ENCODE measurements at regions not wholly inside any gene's neighbourhood (a gene's known extent, or its start where the extent isn't known, plus 50 kb on each side); places are given as distances from the start of the nearest gene placed in this dataset.
"Not testable (repeated sequence)": the region's sequence is repeated elsewhere in the genome, so short reads cannot be mapped to it uniquely, and the experiment has no call there.

DNA sequence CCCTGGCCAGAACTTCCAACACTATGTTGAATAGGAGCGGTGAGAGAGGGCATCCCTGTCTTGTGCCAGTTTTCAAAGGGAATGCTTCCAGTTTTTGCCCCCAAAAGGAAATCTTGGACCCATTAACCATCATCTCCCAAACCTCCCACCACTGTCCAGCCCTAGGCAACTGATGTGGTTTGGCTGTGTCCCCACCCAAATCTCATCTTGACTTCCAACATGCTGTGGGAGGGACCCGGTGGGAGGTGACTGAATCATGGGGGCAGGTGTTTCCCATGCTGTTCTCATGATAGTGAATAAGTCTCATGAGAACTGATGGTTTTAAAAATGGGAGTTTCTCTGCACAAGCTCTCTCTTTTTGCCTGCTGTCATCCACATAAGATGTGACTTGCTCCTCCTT lies 119.1 kb upstream of the RMDN2 start:
- not testable (repeated sequence) for DNase-seq (ENCODE audit: low read depth in 3 of 3)

DNA sequence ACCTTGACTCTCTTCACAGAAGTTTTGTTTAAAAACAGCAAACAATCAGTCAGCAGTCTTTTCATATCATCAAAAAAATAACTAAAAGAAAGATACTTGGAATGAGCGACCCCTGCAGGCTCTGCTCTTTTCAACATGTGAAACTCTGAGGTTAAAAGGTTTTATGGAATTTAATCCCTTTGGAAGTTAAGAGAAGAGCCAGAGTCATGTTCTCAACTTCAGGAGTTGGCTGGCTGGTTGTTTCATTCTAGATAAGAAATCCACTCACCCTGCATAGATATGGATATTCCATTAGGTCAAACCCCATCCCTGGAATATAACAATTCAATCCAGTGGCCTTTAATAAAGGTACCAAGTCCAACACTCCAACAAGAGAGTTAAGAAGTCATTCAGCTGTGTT lies 115.6 kb upstream of the RMDN2 start:
- DNase-seq (ENCODE audit: low read depth in 3 of 3): no peak

DNA sequence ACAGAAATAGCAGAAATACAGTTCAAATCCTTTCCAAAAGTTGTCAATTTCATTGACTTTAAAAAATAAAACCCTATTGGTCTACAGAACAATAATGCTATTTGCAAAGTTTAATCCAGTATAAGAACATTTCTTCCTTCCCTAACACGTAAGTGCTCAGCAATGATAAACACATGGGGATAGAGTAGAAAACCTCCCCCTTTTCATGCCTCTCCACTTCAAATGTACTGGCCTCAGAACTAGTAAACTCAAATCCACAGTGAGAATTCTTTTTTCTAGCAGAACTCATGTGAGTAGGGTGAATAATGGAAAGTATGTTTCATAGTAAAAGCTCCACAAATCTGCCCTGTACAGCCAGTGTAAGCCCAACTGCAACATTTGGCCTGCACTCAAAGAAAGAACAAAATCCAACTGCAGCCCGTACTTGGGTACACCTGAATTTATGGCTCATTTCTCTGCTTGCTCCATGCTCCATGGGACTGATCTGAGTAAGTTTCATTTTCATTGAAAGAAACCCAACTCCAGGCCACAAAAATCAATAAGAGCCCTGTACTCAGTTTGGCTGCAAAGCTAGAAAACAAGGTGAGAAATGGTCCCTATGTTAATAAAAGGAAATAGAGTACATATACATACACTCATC lies 115.0 kb upstream of the RMDN2 start:
- DNase-seq (ENCODE audit: low read depth in 3 of 3): no peak

- no peak for DNase-seq (ENCODE audit: low read depth in 3 of 3)
Observed at GRCh38 chr2:37812414-37812813, 112.7 kb upstream of the RMDN2 start.

- no peak for DNase-seq (ENCODE audit: low read depth in 3 of 3)
Observed at GRCh38 chr2:37812941-37813730, 112.0 kb upstream of the RMDN2 start.

DNA sequence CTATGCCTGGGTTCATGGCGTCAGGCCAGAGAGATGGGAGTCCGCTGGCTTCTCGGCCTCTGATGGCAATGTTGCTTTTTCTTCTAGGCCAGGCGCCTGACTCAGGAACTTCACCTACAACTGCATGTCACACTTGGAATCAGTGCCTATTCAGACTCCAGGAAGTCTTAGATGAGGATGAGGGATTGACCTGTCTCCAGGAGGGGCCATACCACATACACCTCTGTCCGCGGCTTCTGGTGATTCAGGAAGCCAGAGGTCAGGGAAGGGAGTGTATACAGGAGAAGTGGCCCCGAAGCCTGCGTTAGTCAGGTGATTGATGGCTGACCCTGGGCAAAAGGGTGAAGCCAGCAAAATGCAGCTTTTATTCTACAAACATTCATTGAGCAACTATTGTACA lies 109.1 kb upstream of the RMDN2 start:
- DNase-seq (ENCODE audit: low read depth in 3 of 3): no peak

DNA sequence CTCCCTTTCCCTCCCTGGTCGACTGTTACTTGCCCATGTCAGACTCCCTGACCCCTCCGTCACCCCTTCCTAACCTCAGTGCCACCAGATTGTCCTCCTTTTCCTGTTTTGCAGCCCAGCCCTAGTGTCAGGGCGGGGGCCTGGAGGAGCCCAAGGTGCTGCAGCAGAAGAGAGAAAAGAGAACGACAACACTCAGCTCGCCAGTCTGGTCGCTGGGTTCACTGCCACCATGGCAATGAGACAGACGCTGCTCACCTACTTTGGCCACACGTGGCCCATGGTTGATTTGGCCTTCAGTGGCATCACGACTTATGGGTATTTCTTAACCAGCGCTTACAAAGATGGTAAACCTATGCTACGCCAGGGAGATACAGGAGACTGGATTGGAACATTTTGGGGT lies 108.4 kb upstream of the RMDN2 start:
- DNase-seq (ENCODE audit: low read depth in 3 of 3): no peak

GRCh38 chr2:37819186-37819585 lies 105.9 kb upstream of the RMDN2 start:
- no peak for DNase-seq (ENCODE audit: low read depth in 3 of 3)

DNA sequence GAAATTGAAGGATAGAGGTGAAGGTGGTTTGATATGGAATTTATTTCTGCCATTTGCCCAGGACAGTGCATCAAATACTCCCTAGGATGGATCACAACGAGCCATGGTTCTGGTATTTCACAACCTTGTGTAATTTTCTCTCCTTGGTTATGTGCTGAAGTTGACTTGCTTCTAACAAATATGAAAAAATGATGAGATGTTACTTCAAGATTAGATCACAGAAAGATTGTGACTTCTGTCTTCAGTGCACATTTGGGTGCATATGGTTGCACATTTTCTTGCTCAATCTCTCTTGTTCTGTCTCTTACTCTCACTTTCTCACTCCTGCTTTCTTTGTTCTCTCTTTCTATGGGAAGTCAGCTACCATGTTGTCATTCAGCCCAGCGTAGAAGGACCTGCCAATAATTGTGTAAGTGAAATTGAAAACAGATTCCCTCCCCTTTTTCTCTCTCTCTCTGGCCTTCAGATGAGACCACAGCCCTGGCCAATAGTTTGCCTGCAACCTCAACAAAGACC lies 104.6 kb upstream of the RMDN2 start:
- no peak for DNase-seq (ENCODE audit: low read depth in 3 of 3)

GRCh38 chr2:37825586-37825985 lies 99.5 kb upstream of the RMDN2 start:
- DNase-seq (ENCODE audit: low read depth in 3 of 3): no peak

GRCh38 chr2:37826611-37827010 lies 98.5 kb upstream of the RMDN2 start:
- DNase-seq (ENCODE audit: low read depth in 3 of 3): no peak

DNA sequence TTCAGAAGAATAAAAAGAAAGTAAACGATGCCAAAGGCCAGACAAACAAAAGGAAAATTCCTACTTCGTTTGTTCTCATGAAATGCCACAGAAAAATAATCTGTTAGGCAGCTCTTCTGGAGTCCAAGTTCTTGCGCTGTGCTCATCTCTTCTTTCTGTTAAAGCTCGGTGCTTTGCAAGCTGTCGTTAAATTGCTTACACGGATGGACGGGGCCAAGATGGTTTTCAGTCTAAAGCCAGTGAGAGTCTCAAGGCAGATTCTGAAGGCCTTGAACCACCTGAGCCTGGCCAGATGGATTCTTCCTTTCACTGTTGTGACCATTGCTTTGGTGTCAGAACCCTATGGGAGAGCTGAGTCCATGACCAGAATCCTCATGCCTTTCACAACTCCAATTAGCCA lies 97.6 kb upstream of the RMDN2 start:
- DNase-seq (ENCODE audit: low read depth in 3 of 3): no peak

DNA sequence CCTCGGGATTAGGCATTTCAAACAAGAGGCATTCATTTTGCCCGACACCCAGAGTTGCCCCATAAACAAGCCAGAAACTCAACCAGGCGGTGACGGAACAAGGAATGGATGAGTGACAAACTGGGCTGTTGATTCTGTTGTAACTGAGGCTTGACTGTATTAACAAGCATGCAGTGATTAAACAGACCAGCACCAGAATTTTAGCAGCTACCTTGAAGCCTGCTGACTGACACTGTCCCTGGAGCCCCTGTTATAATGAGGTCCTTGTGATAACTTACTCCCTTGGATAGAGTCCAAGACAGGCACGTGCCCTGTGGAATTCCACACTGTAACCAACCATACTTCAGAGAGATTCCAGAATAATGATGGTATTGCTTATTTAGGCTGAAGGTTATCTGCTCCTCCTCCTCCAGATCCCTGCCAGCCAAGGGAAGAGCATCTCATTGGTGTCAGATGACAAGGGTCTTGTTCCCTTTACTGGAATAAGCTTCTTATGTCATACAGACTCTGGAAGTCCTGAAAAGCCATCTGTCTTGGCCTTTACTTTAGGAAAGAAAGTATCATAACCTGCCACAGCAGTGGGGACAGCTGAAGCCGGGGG lies 97.1 kb upstream of the RMDN2 start:
- DNase-seq (ENCODE audit: low read depth in 3 of 3): no peak

- no peak for DNase-seq (ENCODE audit: low read depth in 3 of 3)
Observed at GRCh38 chr2:37829202-37829601, 95.9 kb upstream of the RMDN2 start.

GRCh38 chr2:37829616-37830395 lies 95.3 kb upstream of the RMDN2 start:
- DNase-seq (ENCODE audit: low read depth in 3 of 3): no peak

DNA sequence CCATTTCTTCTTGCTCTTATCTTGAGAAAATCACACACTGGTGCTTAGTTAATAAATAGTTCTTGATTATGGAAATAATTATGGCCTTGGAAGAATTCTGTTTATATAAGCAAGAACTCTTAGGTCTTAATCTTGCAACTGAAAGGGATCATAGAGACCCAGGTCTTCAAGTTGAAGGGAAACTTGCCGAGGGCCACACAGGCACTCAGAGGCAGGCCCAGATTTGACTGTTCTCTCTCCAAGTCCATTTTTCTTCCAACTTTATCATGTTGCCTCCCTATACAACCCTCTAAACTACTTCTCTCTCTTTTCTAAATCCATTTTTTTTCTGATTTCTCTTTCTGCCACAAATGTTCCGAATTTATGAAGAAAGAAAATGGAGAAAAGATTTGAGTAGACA lies 94.5 kb upstream of the RMDN2 start:
- DNase-seq (ENCODE audit: low read depth in 3 of 3): no peak

GRCh38 chr2:37831081-37831780 lies 93.9 kb upstream of the RMDN2 start:
- DNase-seq (ENCODE audit: low read depth in 3 of 3): no peak

- DNase-seq (ENCODE audit: low read depth in 3 of 3): peak; percentile 49 to 84 (median 60)
Observed at GRCh38 chr2:37832590-37833197, 92.4 kb upstream of the RMDN2 start.

DNA sequence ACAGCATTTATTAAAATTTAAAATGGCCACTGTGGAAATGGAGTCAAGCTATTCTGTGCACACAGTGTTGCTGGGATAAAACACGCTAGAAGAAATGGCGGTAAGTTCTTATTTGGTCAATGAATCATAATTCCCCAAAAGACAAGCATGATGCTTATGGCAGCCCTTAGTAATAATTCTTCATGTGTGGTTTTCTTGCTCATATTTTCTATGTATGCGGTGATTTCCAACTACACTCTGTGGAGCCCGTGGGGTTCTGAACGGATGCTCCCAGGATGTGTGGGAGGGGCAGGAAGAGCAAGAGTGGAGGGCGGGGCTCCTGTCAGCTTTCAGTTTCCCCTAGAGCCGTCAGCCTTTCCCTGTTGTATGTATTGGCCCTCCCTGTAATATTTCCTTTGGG lies 91.7 kb upstream of the RMDN2 start:
- DNase-seq (ENCODE audit: low read depth in 3 of 3): peak in 1 of 3 donors; percentile 70

DNA sequence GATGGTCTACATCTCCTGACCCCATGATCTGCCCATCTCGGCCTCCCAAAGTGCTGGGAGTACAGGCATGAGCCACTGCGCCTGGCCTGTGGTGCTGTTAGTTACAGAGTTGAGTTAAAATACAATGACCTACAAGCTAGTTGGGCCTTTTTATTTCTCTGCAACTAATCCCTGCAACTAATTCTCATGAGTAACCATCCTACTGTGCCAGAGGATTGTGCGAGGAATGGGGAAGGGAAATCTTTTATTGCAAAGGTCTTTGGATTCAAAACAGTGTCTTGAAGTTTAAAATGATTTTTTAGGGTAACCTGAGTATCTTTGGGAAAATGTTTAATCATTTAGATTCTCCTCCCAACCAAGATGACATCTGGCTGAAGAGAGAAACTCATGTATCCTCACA lies 88.8 kb upstream of the RMDN2 start:
- no peak for DNase-seq (ENCODE audit: low read depth in 3 of 3)

- no peak for DNase-seq (ENCODE audit: low read depth in 3 of 3)
Observed at GRCh38 chr2:37836711-37837110, 88.4 kb upstream of the RMDN2 start.
